Esophagus muscularis mucosa (tissue), 3 donors: ENCODE measurements at regions not wholly inside any gene's neighbourhood (a gene's known extent, or its start where the extent isn't known, plus 50 kb on each side); places are given as distances from the start of the nearest gene placed in this dataset.

ENCODE experiments used
- CTCF ChIP-seq, 3 experiments: fragments of 200-600 bp in 2 of 3; fragments of 450-650 bp in 1 of 3; sonication (generic) in 2 of 3; IDR thresholded peaks; one replicate each; pipeline ENCODE4 v1.5.1; 2017 to 2019; ENCODE audit warnings: antibody characterized with exemption in 3 of 3, mild to moderate bottlenecking in 2 of 3, moderate library complexity in 1 of 3
- EP300 ChIP-seq: sonication (generic); formaldehyde crosslinking; IDR thresholded peaks from one replicate; pipeline ENCODE4 v1.6.1; 2017; ENCODE audit warnings: antibody characterized with exemption

- TF ChIP-seq CTCF (IDR thresholded peaks at IDR 0.05) (no peak), EP300 (no peak)
Observed at GRCh38 chr12:112656141-112656540, 135.4 kb upstream of the RPH3A start.
